ENCODE measurements at regions not wholly inside any gene's neighbourhood (a gene's known extent, or its start where the extent isn't known, plus 50 kb on each side); places are given as distances from the start of the nearest gene placed in this dataset.

DNA sequence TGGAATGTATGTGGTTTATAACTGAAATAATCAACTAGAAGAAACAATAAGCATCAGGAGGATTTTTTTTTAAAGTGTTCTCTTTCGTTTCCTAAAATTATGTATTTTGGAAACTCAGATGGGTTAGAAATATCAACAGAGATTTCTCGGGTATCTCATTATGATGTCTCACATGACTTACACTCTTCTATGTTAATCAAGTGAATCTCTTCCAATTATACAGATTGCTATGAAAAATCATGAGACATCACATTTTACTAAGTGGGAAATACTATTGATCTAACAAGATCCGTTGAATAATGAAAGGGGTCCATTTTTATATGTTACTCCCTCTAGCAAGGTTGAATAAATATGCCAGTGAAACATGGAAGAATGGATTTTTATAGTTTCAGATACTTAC is 54.7 kb upstream of the NRIP1 start:
- WGBS, result 75% methylated on average over 3 of the region's 3 CpGs
- no peak overlapping the region for H3K27ac ChIP-seq
- H3K4me3 ChIP-seq, result no peak overlapping the region
- no peaks in the 10 kb centered on the region for H3K36me3 ChIP-seq
- intact Hi-C loops (cut with DNase I), result no loop called here
- no peaks in the 10 kb centered on the region for H3K9me3 ChIP-seq
- no peak for DNase-seq (ENCODE audit: low spot score)
- no peaks in the 10 kb centered on the region for H3K27me3 ChIP-seq (replicated peaks; ENCODE audit: insufficient read depth)
- TF ChIP-seq, protein P1, sequence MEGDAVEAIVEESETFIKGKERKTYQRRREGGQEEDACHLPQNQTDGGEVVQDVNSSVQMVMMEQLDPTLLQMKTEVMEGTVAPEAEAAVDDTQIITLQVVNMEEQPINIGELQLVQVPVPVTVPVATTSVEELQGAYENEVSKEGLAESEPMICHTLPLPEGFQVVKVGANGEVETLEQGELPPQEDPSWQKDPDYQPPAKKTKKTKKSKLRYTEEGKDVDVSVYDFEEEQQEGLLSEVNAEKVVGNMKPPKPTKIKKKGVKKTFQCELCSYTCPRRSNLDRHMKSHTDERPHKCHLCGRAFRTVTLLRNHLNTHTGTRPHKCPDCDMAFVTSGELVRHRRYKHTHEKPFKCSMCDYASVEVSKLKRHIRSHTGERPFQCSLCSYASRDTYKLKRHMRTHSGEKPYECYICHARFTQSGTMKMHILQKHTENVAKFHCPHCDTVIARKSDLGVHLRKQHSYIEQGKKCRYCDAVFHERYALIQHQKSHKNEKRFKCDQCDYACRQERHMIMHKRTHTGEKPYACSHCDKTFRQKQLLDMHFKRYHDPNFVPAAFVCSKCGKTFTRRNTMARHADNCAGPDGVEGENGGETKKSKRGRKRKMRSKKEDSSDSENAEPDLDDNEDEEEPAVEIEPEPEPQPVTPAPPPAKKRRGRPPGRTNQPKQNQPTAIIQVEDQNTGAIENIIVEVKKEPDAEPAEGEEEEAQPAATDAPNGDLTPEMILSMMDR (IDR thresholded peaks at IDR 0.05), result no peak
- TF ChIP-seq POLR2AphosphoS5 (IDR thresholded peaks at IDR 0.05), result no peak
- TF ChIP-seq POLR2A (IDR thresholded peaks at IDR 0.05), result no peak
- no peaks in the 10 kb centered on the region for H3K4me1 ChIP-seq (replicated peaks)

GRCh38 chr21:15121097-15121654 is 56.4 kb upstream of the NRIP1 start:
- H3K9me3 ChIP-seq, result no peaks in the 10 kb centered on the region
- no peak overlapping the region for H3K4me3 ChIP-seq
- no peaks in the 10 kb centered on the region for H3K27me3 ChIP-seq (replicated peaks; ENCODE audit: insufficient read depth)
- H3K36me3 ChIP-seq, result no peaks in the 10 kb centered on the region
- intact Hi-C loops (cut with DNase I), result no loop called here
- TF ChIP-seq, protein P1 (IDR thresholded peaks at IDR 0.05), result no peak
- TF ChIP-seq POLR2AphosphoS5 (IDR thresholded peaks at IDR 0.05), result no peak
- TF ChIP-seq POLR2A (IDR thresholded peaks at IDR 0.05), result no peak
- H3K4me1 ChIP-seq (replicated peaks), result no peaks in the 10 kb centered on the region
- no peak for DNase-seq (ENCODE audit: low spot score)
- no peak overlapping the region for H3K27ac ChIP-seq
- WGBS, result 69% methylated on average over 5 of the region's 5 CpGs

DNA sequence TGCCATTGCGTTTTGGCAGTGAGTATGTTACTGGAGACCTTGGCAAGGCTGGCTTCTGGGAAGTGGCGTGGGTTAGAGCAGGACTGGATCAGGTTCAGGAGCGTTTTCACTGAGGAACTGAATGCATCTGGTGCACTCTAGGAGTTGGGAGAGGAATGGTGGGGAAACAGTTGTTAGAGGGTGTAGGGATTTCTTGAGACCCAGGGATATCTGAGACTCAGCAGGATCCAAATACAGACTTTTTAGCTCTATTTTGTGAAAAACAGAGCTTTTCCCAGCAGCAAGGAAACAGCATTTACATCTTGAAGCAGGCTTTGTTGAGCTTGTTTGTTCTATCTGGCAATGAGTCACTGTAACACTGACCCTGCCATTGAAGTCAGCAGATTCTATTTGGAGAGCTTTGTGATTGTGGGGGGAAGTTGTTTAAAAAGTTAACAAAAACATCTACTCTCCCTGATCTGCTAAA is 56.9 kb upstream of the NRIP1 start:
- intact Hi-C loops (cut with DNase I), result no loop called here
- no peak for TF ChIP-seq POLR2A (IDR thresholded peaks at IDR 0.05)
- TF ChIP-seq POLR2AphosphoS5 (IDR thresholded peaks at IDR 0.05), result no peak
- TF ChIP-seq, protein P1 (IDR thresholded peaks at IDR 0.05), result no peak
- H3K36me3 ChIP-seq, result no peaks in the 10 kb centered on the region
- no peak for DNase-seq (ENCODE audit: low spot score)
- no peak overlapping the region for H3K27ac ChIP-seq
- WGBS, result 34% methylated on average over 3 of the region's 3 CpGs
- H3K9me3 ChIP-seq, result no peaks in the 10 kb centered on the region
- no peaks in the 10 kb centered on the region for H3K4me1 ChIP-seq (replicated peaks)
- no peaks in the 10 kb centered on the region for H3K27me3 ChIP-seq (replicated peaks; ENCODE audit: insufficient read depth)
- H3K4me3 ChIP-seq, result no peak overlapping the region

DNA sequence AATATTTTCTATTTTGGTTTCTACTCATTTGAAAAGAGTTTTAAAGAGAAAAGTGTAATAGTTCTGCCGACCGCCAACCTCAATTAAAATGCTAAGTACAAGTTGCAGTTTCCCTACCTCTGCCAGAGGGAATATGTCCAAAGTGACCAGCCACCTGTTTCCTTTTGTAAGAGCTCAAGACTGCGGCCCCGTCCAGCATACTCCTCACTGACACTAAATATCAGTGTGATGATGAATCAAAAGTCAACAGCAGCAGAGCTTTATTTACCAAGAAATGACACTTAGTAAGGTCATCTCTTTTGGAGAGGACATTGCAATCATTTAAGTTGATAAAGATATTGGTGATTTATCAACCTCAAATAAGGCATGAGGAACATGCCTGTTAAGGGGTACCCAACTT is 57.4 kb upstream of the NRIP1 start:
- no peaks in the 10 kb centered on the region for H3K9me3 ChIP-seq
- no peaks in the 10 kb centered on the region for H3K36me3 ChIP-seq
- no peak overlapping the region for H3K27ac ChIP-seq
- H3K4me1 ChIP-seq (replicated peaks), result no peaks in the 10 kb centered on the region
- 53% methylated on average over 4 of the region's 4 CpGs for WGBS
- no peaks in the 10 kb centered on the region for H3K27me3 ChIP-seq (replicated peaks; ENCODE audit: insufficient read depth)
- no peak for DNase-seq (ENCODE audit: low spot score)
- intact Hi-C loops (cut with DNase I), result no loop called here
- H3K4me3 ChIP-seq, result no peak overlapping the region
- no peak for TF ChIP-seq POLR2A (IDR thresholded peaks at IDR 0.05)
- TF ChIP-seq, protein P1 (IDR thresholded peaks at IDR 0.05), result no peak

DNA sequence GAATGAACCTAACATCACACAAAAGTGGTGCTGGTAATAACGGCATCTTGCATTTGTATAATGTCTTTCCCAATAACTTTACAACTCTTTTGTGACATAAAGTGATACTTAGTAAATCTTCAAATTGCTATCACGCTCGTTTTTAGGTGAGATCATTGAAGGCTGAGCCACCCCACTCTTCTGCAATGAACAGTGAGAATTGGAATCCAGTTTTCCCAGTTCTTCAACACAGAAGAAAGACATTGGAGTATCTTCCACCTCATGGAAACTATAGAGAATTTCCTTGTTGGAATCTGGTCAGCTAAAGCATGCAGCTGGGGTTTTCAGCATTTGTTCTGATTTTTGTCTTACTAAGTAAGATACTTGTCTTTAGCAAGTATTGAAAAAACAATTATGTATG is 59.9 kb upstream of the NRIP1 start:
- intact Hi-C loops (cut with DNase I), result no loop called here
- Histone ChIP-seq H3K27ac (no peak overlapping the region), H3K36me3 (no peaks in the 10 kb centered on the region), H3K9me3 (no peaks in the 10 kb centered on the region), H3K4me3 (no peak overlapping the region), H3K27me3 (replicated peaks; ENCODE audit: insufficient read depth) (no peaks in the 10 kb centered on the region), H3K4me1 (replicated peaks) (no peaks in the 10 kb centered on the region)
- no peak for DNase-seq (ENCODE audit: low spot score)
- 70% methylated on average over 3 of the region's 3 CpGs for WGBS
- no peak for TF ChIP-seq POLR2AphosphoS5 (IDR thresholded peaks at IDR 0.05)
- TF ChIP-seq POLR2A (IDR thresholded peaks at IDR 0.05), result no peak
- TF ChIP-seq, protein P1 (IDR thresholded peaks at IDR 0.05), result no peak

All from prostate gland (tissue), 2 donors.